Raji (cell line): ENCODE measurements at regions not wholly inside any gene's neighbourhood (a gene's known extent, or its start where the extent isn't known, plus 50 kb on each side); places are given as distances from the start of the nearest gene placed in this dataset.

Experiments used
- POLR2A ChIP-seq: IDR thresholded peaks from 2 replicates; pipeline ENCODE4 v1.6.1; 2011; ENCODE audit warnings: low read depth, low read length, control low read depth; ENCODE audit not compliant: insufficient read depth

DNA sequence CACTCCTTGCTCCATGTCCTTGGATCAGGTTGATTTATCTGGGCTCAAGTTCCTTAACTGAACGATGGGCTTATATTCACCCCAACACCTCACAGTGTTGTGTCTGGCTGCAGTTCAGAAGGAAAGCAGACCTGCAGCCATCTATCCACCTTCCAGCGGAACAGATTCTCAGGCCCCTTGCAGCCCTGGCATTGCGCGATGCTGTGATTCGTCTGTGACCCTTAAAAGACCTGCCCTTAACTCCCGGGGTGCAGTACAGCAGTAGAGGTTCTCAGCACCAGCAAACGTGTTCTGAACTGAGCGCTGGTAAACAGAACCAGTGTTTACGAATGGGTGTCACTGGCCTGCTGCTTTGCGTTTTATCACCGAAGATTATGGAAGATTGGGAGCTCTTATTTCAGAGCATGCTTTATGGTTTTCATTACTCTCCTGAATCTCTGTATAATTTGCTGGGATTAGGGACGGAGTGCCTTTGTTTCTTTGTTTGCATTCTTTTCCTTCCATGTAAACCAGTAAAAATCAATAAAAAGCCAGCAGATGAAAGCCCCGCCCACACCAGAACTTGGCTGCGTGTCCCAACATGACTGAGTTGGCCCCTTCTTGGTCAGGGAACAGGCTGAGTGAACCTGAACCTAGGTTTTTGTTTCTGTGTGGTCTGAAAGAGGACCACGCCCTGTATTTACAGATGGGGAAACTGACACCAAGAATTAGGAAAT is 286.7 kb upstream of the CRY1 start:
- TF ChIP-seq POLR2A: no peak

DNA sequence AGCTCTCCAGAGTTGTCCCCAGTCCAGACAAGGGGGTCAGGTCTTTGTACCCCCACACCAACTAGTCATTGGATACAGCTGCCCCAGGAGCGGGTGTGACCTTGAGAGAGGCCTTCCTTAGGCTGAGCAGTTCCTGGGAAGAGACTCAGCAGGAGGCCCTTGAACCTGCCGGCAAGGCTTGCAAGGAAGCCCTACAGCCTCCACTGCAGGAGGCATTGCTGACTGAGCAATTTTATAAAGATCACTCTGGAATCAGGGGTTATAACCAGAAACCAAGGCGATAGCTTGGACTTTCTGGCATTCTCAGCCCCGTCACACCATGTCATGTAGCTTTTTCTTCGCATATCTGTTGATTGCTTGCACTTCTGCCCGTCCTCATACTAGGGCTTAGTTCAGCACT is 291.3 kb upstream of the CRY1 start:
- no peak for TF ChIP-seq POLR2A

DNA sequence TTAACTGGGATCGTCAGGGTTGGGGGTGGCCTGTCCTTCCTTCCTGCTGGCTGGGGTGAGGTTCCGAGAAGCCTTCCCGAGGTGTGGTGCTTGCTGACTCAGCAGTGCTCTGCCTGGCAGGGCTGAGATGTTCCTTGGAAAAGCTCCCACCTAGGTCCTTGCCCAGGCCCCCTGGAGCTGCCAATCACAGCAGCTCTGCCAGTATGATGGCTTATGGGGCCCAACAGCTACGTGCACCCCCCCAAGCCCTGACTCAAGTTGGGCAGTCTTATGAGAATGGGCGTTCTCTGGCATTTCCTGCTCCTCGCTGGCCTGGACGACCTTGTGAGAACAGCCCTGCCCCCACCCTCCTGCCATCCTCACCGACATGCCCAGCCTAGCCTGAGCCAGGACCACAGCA is 292.2 kb upstream of the CRY1 start:
- TF ChIP-seq POLR2A: no peak

DNA sequence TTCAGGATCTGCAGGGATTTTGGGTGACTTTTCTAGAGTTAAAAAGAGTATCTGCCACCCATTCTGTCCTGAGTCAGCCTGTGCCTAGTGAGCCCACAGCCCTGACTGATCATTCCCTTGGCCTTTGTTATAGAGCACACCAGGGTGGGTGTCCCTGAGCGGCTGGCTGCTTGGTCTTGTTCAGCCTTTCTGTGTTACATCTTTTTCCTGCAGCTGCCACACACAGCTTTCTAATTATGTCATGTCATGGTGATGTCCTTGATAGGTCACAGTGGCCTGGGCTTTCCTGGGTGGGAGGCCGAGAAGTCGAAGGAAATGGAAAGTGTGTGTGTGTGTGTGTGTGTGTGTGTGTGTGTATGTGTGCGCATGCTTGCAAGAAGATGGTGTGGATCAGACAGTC is 293.2 kb upstream of the CRY1 start:
- TF ChIP-seq POLR2A: no peak

DNA sequence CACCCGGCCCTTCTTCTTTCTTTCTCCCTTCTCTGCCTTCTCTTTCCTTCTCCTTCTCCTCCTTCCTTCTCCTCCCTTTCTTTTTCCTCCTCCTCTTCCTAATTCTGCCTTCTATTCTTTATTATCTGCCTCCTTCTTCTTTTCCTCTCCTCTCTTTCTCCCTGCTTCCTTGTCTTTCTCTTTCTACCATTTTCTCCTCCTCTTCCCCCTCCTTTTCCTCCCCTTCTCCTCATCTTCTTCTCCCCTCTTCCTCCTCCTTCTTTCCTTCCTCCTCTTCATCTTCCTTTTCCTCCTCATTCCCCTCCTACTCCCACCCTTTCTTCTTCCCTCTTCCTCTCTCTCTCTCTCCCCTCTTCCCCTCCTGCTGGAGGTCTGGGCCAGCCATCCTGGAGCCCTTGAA is 294.9 kb upstream of the CRY1 start:
- no peak for TF ChIP-seq POLR2A

DNA sequence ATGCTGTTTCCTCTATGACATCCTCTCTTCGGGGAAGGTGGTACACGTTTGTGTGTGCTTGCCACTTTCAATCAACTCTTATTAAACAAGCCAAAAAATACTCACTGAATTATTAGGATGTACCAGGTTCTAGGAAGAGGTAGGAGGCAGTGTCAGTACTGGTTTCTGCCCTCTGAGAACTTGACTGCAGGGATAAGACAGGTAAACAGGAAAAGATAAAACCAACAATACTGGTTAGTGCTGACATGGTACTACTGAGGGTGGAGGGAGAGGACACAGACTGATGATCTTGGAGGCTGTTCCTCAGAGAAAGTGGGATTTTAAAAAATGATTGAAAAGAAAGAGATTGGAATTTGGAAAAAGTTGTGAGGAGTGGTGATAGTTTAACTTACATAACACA is 295.2 kb upstream of the PWP1 start:
- TF ChIP-seq POLR2A: no peak

DNA sequence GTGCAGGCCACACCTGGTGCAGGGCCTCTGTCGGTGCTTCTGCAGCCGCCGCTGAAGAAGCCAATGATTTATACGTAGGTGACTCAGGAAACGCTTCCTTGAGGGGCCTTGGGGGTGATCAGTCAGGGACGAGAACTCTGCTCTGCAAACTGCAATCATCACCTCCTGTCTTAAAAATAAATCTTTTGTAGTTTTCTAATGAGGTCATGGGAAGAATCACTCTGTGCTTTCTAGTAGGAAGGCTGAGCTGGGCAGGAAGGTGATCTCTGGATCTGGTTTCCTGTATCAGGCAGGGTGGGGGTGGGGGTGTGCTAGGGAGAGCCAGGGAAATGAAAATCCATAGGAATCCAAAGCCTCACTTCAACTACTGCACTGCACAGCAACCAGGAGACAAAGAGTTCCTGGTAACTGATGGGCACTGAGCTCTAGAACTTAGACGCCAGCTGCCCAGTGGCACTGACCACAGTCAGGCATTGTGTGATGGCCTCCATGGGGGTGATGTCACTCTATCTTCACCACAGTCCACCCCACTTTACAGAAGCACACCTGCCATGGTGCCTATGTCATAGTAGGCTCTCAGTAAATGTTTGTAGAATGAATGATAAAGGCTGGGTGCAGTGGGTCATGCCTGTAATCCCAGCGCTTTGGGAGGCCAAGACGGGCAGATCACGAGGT is 292.4 kb upstream of the PWP1 start:
- TF ChIP-seq POLR2A: no peak

DNA sequence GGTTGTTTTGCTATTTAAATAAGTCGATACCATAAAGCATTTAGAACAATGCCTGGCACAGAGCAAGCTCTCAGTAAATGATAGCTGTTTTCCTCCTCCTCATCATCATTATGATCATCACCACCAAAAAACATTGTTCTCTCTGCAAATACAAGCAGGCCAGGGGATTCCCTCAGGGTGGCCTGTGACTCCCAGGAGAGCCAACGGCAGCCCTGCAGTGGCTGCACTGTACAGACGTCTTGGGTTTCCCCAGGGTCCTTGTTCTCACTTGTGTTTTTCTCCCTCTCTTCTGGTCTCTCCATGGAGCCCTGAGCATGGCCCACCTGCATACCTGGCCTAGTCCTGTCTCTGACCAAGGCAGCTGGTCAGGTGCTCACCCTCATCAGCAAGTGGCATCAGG is 290.9 kb upstream of the PWP1 start:
- TF ChIP-seq POLR2A: no peak

DNA sequence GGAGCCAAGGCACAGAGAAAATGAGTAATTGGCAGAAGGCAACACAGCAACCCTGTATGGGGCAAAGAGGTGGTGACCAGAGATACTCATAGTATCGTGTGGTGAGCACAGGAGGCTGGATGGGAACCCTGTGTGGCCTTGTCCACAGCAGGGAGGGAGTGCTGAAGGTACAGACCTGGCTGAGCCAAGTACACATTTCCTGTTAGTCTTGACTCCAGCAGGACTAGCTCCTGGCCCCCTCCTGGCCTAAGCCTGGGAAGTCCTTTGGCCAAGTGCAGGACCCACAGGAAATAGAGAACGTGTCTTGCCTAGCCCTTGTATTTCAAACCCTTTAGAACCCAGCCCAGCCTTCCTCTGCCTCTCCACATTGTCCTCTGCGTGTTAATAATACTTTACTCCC is 289.8 kb upstream of the PWP1 start:
- TF ChIP-seq POLR2A: no peak

DNA sequence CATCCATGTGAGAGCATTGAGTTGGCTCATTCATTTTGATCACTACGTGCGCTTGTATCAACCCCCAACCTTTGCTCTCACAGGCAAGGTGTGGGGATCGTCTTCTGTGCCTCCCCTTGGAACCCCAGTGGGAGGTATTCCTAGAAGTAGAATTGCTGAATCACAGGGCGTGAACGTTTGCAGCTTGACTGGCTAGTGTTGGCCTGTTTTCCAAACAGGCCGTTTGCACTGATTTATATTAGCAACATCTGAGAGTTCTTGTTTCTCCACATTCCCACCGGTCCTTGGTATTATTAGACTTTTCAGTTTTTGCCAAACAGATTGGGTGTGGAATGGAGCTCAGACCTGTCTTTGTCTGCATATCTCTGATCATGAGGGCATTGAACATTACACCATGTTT is 288.6 kb upstream of the PWP1 start:
- no peak for TF ChIP-seq POLR2A

DNA sequence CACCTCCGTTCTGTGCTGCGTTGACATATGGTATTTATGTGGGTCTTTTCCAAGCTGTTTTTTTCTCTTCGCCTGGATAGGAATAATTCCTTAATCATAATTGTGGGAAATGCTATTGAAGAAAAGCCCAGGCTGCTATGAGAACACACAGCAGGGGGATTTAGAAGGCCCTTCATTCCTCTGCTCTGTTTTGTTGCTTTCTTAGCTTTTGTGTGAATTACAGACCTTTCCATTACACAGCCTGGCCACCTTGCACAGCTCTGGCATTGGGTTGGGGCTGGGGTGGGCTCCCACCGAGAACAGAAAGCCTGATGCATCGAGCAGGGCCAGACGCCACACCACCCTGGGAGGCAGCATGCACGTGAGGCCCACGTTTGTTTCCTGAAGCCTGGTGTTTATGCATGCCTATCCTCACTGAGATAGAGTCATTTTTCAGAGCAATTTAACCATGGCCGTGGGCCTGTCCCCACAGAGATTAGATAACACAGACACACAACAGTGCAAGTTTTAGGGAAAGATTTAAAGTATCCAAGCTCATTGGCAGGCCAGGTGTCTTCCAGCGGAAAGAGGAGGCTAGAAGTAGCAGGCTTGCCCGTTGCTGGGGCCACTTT is 287.6 kb upstream of the PWP1 start:
- no peak for TF ChIP-seq POLR2A

DNA sequence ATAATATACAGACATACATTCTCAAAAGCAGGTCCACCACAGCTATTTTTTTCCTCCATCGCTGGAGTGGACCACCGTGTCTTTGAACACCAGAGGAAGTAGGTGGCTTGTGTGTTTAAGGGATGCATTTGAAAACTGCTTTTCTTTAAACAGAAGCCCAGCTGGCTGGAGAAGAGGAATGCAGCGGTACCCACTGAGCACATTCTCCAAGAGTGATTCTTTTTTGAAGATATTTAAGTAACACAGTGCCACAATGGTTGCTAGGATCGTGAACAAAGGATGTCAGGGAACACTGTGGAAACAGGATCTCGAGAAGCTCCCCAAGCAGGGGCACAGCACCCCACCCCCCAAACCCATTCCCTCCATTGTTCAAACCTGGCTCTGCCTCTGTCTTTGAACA is 286.6 kb upstream of the PWP1 start:
- TF ChIP-seq POLR2A: no peak

DNA sequence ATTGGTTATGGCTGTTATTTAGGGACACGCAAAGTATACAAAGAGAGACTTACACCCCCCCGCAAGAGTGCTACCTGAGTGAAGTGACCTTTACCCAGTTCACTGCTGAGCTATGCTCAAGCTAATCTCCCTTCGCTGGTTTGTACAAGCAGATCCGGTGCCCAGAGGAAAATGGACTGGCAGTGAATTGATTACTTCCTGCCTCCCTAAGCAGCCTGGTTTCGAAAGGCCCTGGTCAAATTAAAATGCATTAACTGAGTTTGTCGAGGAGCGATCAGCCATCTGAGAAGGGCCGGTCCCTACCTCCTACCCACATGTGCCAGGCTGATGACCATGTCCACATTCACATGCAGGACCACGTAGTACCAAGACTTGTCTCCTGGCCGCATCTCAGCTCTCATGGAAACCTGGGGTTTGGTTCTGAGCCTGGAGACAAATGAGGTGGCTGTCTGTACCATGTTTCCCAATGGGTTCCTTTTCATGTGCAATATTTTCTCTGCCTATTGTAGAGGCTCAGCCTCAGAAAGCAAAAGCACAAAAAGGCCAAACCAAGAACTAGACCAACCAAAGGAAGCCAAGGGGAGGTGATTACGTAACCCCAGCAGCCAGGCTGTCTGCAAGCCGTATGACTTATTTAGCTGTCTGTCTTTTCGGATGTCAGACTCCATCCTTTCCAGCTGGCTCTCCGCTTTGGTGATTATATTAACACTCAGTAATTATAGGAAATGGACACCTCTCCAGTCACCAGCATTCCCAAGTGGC is 284.7 kb upstream of the PWP1 start:
- no peak for TF ChIP-seq POLR2A

DNA sequence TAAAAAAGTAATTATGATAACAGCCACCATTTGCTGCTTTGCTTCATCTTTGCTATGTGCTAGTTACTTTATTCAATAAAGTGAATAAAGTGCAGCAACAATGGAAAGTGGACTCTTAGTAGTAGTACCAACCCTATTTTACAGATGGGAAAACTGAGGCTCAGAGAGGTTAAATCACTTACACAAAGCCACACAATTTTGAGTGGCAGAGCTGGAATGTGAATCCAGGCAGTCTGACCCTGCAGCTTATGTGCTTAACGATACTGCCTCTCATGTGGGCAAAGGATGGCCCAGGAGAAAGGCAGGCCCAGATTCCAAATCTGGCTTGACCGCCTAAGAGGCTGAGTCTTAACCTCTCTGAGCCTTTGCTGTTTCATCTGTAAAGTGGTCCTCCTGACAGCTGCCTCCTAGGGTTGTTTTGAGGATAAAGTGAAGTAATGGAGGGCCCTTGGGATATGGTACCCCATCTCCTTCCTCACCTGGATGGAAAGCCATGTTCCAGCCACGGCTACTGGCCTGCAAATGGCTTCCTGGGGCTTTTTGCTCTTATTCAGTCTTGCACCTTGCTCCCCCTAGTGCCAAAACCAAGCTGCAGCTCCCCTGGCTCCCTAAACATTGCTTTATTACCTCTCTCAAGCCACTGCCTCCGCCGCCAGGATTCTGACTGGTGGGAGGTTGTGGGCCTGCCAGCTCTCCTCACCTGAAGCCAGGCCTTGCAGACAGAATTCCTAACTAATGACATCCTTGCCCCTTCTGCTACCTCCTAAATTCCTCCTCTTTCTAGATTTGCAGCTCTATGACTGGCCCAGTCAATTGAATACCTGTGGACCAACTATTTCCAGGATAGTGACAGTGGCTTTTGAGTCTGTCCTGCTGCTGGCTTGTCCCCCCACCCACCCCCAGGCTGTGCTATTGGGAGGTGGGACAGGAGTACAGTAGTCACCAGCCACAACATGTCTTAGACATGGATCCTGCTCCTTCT is 283.3 kb upstream of the PWP1 start:
- no peak for TF ChIP-seq POLR2A

DNA sequence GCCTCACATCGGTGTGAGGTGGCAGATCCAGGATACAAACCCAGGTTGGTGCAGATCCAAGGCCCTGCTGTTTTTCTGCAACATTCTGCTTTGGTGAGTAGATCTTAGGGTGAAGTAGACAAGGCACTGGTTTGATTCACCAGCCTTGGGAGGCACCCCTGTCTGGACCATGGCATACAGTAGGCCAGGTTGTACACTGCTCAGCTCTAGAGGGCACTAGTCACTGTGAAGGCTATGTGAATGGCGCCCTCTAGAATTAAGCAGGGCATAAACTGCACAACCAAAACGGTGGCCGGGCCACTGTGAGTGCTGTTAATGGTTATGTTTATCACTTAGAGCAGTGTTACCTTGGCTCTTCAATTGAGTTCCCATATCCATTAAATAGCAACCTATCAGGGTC is 280.6 kb upstream of the PWP1 start:
- no peak for TF ChIP-seq POLR2A
